ENCODE measurements at regions not wholly inside any gene's neighbourhood (a gene's known extent, or its start where the extent isn't known, plus 50 kb on each side); places are given as distances from the start of the nearest gene placed in this dataset.
"Not testable (repeated sequence)": the region's sequence is repeated elsewhere in the genome, so short reads cannot be mapped to it uniquely, and the experiment has no call there.

DNA sequence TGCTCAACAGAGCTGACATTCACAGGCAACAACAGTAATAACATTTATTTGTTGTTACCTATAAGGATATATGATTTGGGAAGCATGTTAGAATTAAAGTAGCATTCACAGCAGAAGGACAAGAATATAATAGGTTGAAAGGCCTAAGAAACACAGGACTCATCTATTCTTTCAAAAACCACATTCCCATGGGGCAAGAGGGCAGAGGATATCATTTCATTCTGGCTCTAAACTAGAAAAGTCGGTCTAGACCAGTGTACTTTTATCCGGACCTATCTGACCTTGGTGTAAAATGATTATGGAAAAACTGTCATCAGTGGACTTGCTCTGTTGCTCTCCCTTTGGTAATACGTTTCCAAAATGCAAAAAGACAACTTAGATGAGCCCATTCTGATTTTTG lies 914.7 kb upstream of the CITED2 start:
- no peak for DNase-seq (ENCODE audit: low spot score in 2 of 2)
- no peak overlapping the region for H3K27ac Mint-ChIP-seq
- H3K36me3 Mint-ChIP-seq = no peaks in the 10 kb centered on the region
- H3K9me3 Mint-ChIP-seq = no peaks in the 10 kb centered on the region
- ATAC-seq = no peak
- no peak overlapping the region for H3K4me3 Mint-ChIP-seq
- no peaks in the 10 kb centered on the region for H3K4me1 Mint-ChIP-seq

GRCh38 chr6:140285998-140286690 lies 911.7 kb upstream of the CITED2 start:
- H3K4me1 Mint-ChIP-seq = no peaks in the 10 kb centered on the region
- no peaks in the 10 kb centered on the region for H3K9me3 Mint-ChIP-seq
- no peak overlapping the region for H3K4me3 Mint-ChIP-seq
- ATAC-seq (no peak), DNase-seq (ENCODE audit: low spot score in 2 of 2) (no peak)
- no peaks in the 10 kb centered on the region for H3K36me3 Mint-ChIP-seq
- H3K27ac Mint-ChIP-seq = no peak overlapping the region

DNA sequence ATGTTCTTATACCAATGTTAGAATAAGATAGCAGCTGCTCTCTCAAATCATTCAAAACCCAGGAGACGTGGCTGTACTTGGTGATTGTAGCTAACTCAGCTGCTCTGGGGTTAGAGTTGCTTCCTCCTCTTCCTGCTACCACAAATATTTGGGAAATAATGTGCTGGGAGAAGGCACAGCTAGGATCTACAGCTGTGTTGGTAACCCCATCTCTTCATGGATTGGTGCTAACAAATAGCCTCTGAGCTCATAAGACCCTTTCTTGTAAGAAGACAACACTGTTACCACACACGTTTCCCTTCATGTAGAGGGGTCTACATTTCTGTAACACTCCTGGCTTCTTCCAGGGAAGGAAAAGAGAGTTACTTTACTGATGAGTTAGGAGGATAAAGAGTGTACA lies 911.0 kb upstream of the CITED2 start:
- H3K9me3 Mint-ChIP-seq = no peaks in the 10 kb centered on the region
- no peak overlapping the region for H3K4me3 Mint-ChIP-seq
- H3K27ac Mint-ChIP-seq = no peak overlapping the region
- DNase-seq (ENCODE audit: low spot score in 2 of 2) (no peak), ATAC-seq (no peak)
- H3K36me3 Mint-ChIP-seq = no peaks in the 10 kb centered on the region
- no peaks in the 10 kb centered on the region for H3K4me1 Mint-ChIP-seq

DNA sequence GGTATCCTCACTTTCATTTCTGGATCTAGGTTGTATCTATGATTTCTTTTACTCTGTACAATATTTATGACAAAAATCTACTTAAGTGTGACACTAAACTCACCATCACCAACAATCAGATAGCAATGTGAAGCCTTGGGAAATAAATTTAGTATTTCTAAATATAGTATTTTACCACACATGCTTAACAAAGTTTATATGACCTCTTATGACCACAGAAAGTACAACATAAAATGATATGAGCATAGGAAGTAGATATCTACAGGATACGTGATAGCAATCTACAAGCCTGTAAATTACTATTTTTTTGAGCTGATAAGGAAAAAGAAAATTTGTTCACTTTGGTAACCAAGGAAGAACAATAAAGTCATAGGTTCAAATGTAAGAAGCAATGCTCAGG lies 910.4 kb upstream of the CITED2 start:
- Mint-ChIP-seq H3K36me3 (no peaks in the 10 kb centered on the region), H3K27ac (no peak overlapping the region), H3K9me3 (no peaks in the 10 kb centered on the region), H3K4me3 (no peak overlapping the region), H3K4me1 (no peaks in the 10 kb centered on the region)
- ATAC-seq (no peak), DNase-seq (ENCODE audit: low spot score in 2 of 2) (no peak)

GRCh38 chr6:140283197-140283596 lies 908.7 kb upstream of the CITED2 start:
- Mint-ChIP-seq H3K4me1 (no peaks in the 10 kb centered on the region), H3K9me3 (no peaks in the 10 kb centered on the region), H3K4me3 (no peak overlapping the region), H3K36me3 (no peaks in the 10 kb centered on the region), H3K27ac (no peak overlapping the region)
- DNase-seq (ENCODE audit: low spot score in 2 of 2) (no peak), ATAC-seq (no peak)

- ATAC-seq (no peak), DNase-seq (ENCODE audit: low spot score in 2 of 2) (no peak)
- Mint-ChIP-seq H3K4me1 (no peaks in the 10 kb centered on the region), H3K9me3 (no peaks in the 10 kb centered on the region), H3K27ac (no peak overlapping the region), H3K36me3 (no peaks in the 10 kb centered on the region), H3K4me3 (no peak overlapping the region)
Measured at GRCh38 chr6:140281767-140282166, 907.3 kb upstream of the CITED2 start.

- H3K36me3 Mint-ChIP-seq = no peaks in the 10 kb centered on the region
- DNase-seq (ENCODE audit: low spot score in 2 of 2) = no peak
- no peaks in the 10 kb centered on the region for H3K9me3 Mint-ChIP-seq
- no peak for ATAC-seq
- no peak overlapping the region for H3K27ac Mint-ChIP-seq
- H3K4me3 Mint-ChIP-seq = no peak overlapping the region
- no peaks in the 10 kb centered on the region for H3K4me1 Mint-ChIP-seq
Measured at GRCh38 chr6:140281236-140281635, 906.8 kb upstream of the CITED2 start.

DNA sequence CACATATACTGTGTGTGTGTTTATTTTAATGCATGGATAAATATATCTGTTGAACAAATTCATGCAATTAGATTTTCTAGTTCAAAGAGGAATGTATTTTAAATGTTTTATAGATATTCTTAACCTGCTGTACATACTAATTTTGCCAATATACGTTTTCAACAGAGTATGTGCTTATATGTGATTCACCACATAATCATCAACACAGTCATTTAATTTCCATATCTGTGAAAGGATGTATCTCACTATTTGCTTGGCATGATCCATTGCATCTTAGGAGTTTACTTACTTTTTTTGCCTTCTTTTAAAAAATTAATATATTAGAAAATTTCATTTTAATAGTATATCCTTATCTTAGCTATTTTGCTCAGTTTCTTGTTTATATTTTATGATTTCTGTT lies 902.3 kb upstream of the CITED2 start:
- ATAC-seq = no peak
- no peaks in the 10 kb centered on the region for H3K36me3 Mint-ChIP-seq

GRCh38 chr6:140276133-140276532 lies 901.7 kb upstream of the CITED2 start:
- H3K9me3 Mint-ChIP-seq = no peaks in the 10 kb centered on the region
- DNase-seq (ENCODE audit: low spot score in 2 of 2) (no peak), ATAC-seq (no peak)
- no peak overlapping the region for H3K27ac Mint-ChIP-seq
- no peaks in the 10 kb centered on the region for H3K4me1 Mint-ChIP-seq
- no peak overlapping the region for H3K4me3 Mint-ChIP-seq
- no peaks in the 10 kb centered on the region for H3K36me3 Mint-ChIP-seq

More for the DNA sequence above, 902.3 kb upstream of the CITED2 start:
- no peaks in the 10 kb centered on the region for H3K9me3 Mint-ChIP-seq
- no peak overlapping the region for H3K4me3 Mint-ChIP-seq
- H3K27ac Mint-ChIP-seq = no peak overlapping the region
- no peak for DNase-seq (ENCODE audit: low spot score in 2 of 2)
- no peaks in the 10 kb centered on the region for H3K4me1 Mint-ChIP-seq

DNA sequence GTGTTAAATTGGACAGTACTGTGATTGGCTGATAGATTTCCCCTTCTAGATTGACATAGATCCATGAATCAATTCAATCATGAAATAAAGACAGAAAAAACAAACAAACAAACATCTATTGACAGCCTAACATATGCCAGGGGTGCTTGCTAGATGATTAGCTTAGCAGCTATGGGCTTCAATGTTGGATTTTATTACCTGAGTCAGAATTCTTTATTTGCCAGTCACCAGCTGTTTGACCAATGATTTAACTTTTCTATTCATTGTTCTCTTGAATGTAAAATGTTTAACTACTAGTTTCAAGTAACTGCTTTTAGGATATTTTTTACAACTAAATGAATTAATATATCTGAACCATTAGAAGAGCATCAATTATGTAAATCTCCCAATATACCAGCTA lies 901.3 kb upstream of the CITED2 start:
- H3K9me3 Mint-ChIP-seq = no peaks in the 10 kb centered on the region
- no peak overlapping the region for H3K27ac Mint-ChIP-seq
- no peak overlapping the region for H3K4me3 Mint-ChIP-seq
- H3K4me1 Mint-ChIP-seq = no peaks in the 10 kb centered on the region
- DNase-seq (ENCODE audit: low spot score in 2 of 2) (no peak), ATAC-seq (no peak)
- no peaks in the 10 kb centered on the region for H3K36me3 Mint-ChIP-seq

DNA sequence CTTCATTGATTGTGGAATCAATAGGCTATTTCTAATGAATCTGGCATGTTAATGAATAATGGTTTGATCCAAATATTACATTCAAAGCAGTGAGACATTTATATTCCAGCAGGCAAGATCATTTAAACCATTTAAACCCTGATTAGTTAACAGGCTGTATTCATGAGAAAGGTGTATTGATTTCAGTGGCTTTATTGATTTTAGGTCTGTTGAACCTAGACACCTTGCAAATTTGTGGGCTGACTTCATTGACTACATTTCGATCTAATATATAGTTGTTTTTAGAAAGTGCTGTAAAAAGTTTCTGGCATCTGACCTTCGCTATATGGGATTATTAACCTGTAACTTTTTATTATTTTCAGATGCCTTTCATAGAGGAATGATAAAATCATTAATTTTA lies 900.1 kb upstream of the CITED2 start:
- Mint-ChIP-seq H3K36me3 (no peaks in the 10 kb centered on the region), H3K9me3 (no peaks in the 10 kb centered on the region), H3K4me3 (no peak overlapping the region), H3K27ac (no peak overlapping the region), H3K4me1 (no peaks in the 10 kb centered on the region)
- ATAC-seq = no peak
- no peak for DNase-seq (ENCODE audit: low spot score in 2 of 2)

DNA sequence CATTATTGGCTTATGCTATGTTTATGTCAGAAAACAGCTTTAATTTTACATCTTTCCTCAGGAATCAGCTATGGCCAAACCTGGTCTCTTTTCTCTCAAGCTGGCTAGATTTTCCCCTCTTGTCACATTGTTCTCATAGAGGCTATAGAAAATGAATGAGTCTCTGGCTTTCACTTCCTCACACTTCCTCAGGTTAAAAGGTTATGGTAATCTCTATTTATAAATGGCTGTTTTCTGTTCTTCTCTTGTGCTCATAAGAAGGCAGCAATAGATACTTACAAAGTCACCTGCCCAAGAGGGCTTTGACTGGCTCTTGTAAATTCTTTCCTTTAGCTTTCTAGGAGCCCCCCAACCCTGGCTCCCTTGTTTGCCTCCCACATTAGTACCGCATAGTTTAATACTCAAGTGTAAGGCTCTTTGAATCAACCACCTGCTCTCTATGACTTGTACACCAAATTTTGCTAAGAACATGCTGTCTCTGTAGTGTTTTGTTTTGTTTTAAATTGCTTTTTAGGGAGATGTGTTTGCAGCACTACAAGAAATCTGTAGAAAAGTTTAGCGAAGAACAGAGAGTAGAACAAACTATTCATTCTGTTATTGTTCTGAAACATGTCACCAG lies 897.4 kb upstream of the CITED2 start:
- no peak overlapping the region for H3K27ac Mint-ChIP-seq
- H3K36me3 Mint-ChIP-seq = no peaks in the 10 kb centered on the region
- no peaks in the 10 kb centered on the region for H3K9me3 Mint-ChIP-seq
- DNase-seq (ENCODE audit: low spot score in 2 of 2) (no peak), ATAC-seq (no peak)
- no peak overlapping the region for H3K4me3 Mint-ChIP-seq
- no peaks in the 10 kb centered on the region for H3K4me1 Mint-ChIP-seq

- no peak overlapping the region for H3K27ac Mint-ChIP-seq
- no peak for ATAC-seq
- no peaks in the 10 kb centered on the region for H3K36me3 Mint-ChIP-seq
- no peaks in the 10 kb centered on the region for H3K9me3 Mint-ChIP-seq
- no peaks in the 10 kb centered on the region for H3K4me1 Mint-ChIP-seq
- no peak overlapping the region for H3K4me3 Mint-ChIP-seq
- no peak for DNase-seq (ENCODE audit: low spot score in 2 of 2)
Measured at GRCh38 chr6:140269591-140270165, 895.2 kb upstream of the CITED2 start.

GRCh38 chr6:140264431-140264830 lies 890.0 kb upstream of the CITED2 start:
- Mint-ChIP-seq H3K9me3 (no peaks in the 10 kb centered on the region), H3K27ac (no peak overlapping the region), H3K4me3 (no peak overlapping the region), H3K36me3 (no peaks in the 10 kb centered on the region), H3K4me1 (no peaks in the 10 kb centered on the region)
- ATAC-seq (no peak), DNase-seq (ENCODE audit: low spot score in 2 of 2) (no peak)

GRCh38 chr6:140258302-140258701 lies 883.9 kb upstream of the CITED2 start:
- ATAC-seq; H3K36me3 Mint-ChIP-seq; H3K9me3 Mint-ChIP-seq; DNase-seq (ENCODE audit: low spot score in 2 of 2); H3K4me3 Mint-ChIP-seq; H3K27ac Mint-ChIP-seq; H3K4me1 Mint-ChIP-seq: not testable (repeated sequence)

- no peak for DNase-seq (ENCODE audit: low spot score in 2 of 2)
Measured at GRCh38 chr6:140256248-140256647, 881.8 kb upstream of the CITED2 start.

More at GRCh38 chr6:140256248-140256647, 881.8 kb upstream of the CITED2 start:
- Mint-ChIP-seq H3K4me1 (no peaks in the 10 kb centered on the region), H3K9me3 (no peaks in the 10 kb centered on the region), H3K4me3 (no peak overlapping the region), H3K36me3 (no peaks in the 10 kb centered on the region), H3K27ac (no peak overlapping the region)
- ATAC-seq = no peak
